CD4-positive, alpha-beta T cell (primary cell): ENCODE measurements at regions not wholly inside any gene's neighbourhood (a gene's known extent, or its start where the extent isn't known, plus 50 kb on each side); places are given as distances from the start of the nearest gene placed in this dataset.

Experiments
- ATAC-seq: fragments of 200-7000 bp; cut with Tn5 transposase; one replicate; pipeline ENCODE4 v1.10.0; 2022; ENCODE audit warnings: mild to moderate bottlenecking; ENCODE audit not compliant: poor library complexity
- CTCF ChIA-PET: fragments of 350-600 bp; sonication (Branson Sonifier 250); formaldehyde crosslinking; loops from one replicate; lab custom pipeline; 2021; ENCODE audit warnings: antibody characterized with exemption, inconsistent platforms; lab: Charles Lee
- POLR2A ChIA-PET: fragments of 350-600 bp; sonication (Branson Sonifier 250); formaldehyde crosslinking; loops from one replicate; lab custom pipeline; 2021; ENCODE audit warnings: antibody characterized with exemption, inconsistent platforms; lab: Charles Lee
- DNase-seq, 14 experiments: peaks; one replicate each; pipeline ENCODE4 v3.0.0-alpha.2; 2013 to 2020; ENCODE audit warnings: mixed read lengths in 2 of 14
- H3K27ac ChIP-seq, 2 donors: one replicate each; pipeline versions ENCODE4 v1.5.1 to v1.7.0; 2013; ENCODE audit warnings: low read length in 2 of 2, low read depth in 1 of 2, mild to moderate bottlenecking in 1 of 2
- H3K27me3 ChIP-seq, 2 experiments: 1 replicate in 1 of 2; 2 replicates in 1 of 2; pipeline versions ENCODE4 v1.6.1 to v1.7.0; 2013; ENCODE audit warnings: low read length in 2 of 2, control low read depth in 1 of 2, mild to moderate bottlenecking in 1 of 2, moderate library complexity in 1 of 2; ENCODE audit not compliant: insufficient read depth in 2 of 2, control insufficient read depth in 1 of 2
- H3K36me3 ChIP-seq: one replicate; pipeline ENCODE4 v1.6.1; 2013; ENCODE audit warnings: low read length, control low read depth; ENCODE audit not compliant: insufficient read depth
- H3K4me1 ChIP-seq: one replicate; pipeline ENCODE4 v1.6.1; 2013; ENCODE audit warnings: low read length, control low read depth; ENCODE audit not compliant: insufficient read depth
- H3K4me3 ChIP-seq: one replicate; pipeline ENCODE4 v1.5.1; 2013; ENCODE audit warnings: mild to moderate bottlenecking, low read length, moderate library complexity
- H3K9me3 ChIP-seq, 2 experiments: 1 replicate in 1 of 2; 2 replicates in 1 of 2; pipeline versions ENCODE4 v1.6.1 to v1.7.0; 2013; ENCODE audit warnings: low read length in 2 of 2, mild to moderate bottlenecking in 2 of 2, control low read depth in 1 of 2, moderate library complexity in 1 of 2; ENCODE audit not compliant: control insufficient read depth in 1 of 2, insufficient read depth in 1 of 2
- H3K27ac Mint-ChIP-seq: one replicate; pipeline ENCODE4 v1.8.0; 2020; ENCODE audit warnings: mixed read lengths
- H3K27me3 Mint-ChIP-seq: one replicate; pipeline ENCODE4 v1.8.0; 2021; ENCODE audit warnings: mixed read lengths
- H3K36me3 Mint-ChIP-seq: one replicate; pipeline ENCODE4 v1.8.0; 2021; ENCODE audit warnings: low read depth, mixed read lengths
- H3K4me1 Mint-ChIP-seq: one replicate; pipeline ENCODE4 v1.8.0; 2021; ENCODE audit warnings: low read depth, mixed read lengths
- H3K4me3 Mint-ChIP-seq: one replicate; pipeline ENCODE4 v1.8.0; 2020; ENCODE audit warnings: mild to moderate bottlenecking, mixed read lengths
- H3K9me3 Mint-ChIP-seq: one replicate; pipeline ENCODE4 v1.8.0; 2020; ENCODE audit warnings: mixed read lengths
- intact Hi-C, 2 experiments: fragments of 100-400 bp; cut with DNase I in 1 of 2; cut with micrococcal nuclease in 1 of 2; formaldehyde crosslinking; loops; one replicate each; pipeline versions ENCODE4 v1.15.1 to v1.9.0; 2023 to 2025; cut with DNase I, micrococcal nuclease
- TF ChIP-seq, protein P1 (sequence below): fragments of 200-600 bp; IDR thresholded peaks from one replicate; pipeline ENCODE4 v1.8.0; 2022; ENCODE audit warnings: antibody characterized with exemption, mild to moderate bottlenecking

DNA sequence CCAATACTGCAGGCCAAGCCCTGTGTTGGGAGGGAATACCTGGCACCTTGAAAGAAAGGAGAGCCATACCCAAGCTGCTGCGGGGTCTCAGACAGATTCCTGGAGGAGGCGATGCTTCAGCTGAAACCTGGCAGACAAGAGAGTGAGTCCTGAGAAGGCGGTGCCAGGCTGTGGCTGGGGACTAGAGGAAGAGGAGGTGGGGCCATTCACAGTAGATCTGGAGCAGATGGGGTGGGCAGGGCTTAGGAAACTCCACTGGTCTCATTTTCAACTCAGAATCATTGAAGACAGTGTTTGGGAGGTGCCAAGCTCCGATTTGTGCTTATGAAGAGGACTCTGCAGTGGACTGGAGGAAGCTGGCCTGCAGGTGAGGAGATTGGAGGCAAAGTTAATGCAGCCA lies 236.3 kb upstream of the MKI67 start:
- H3K4me3 ChIP-seq = no peak overlapping the region

DNA sequence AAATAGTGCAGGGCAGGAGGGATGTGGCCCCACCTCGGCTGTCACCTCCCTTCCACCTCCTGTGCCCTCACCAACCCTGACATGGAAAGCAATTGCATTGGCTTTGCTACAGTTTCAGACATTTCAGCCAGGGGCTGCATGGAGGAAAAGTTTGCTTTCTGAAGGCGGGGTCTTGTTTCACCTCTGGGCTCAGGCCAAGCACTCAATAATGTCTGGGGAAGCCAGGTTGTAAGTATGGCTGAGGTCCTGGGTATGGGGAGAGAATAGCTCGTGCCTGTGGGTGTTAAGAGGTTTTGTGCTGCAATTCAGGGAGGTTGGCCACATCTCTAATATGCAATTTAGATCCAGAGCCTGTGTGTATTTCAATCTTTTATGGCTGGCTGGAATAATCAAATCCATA lies 238.4 kb upstream of the MKI67 start:
- H3K4me1 ChIP-seq = no peaks in the 10 kb centered on the region
- no peak overlapping the region for H3K27ac Mint-ChIP-seq
- peaks cover 4% of the 10 kb centered on the region for H3K27me3 Mint-ChIP-seq
- TF ChIP-seq, protein P1, sequence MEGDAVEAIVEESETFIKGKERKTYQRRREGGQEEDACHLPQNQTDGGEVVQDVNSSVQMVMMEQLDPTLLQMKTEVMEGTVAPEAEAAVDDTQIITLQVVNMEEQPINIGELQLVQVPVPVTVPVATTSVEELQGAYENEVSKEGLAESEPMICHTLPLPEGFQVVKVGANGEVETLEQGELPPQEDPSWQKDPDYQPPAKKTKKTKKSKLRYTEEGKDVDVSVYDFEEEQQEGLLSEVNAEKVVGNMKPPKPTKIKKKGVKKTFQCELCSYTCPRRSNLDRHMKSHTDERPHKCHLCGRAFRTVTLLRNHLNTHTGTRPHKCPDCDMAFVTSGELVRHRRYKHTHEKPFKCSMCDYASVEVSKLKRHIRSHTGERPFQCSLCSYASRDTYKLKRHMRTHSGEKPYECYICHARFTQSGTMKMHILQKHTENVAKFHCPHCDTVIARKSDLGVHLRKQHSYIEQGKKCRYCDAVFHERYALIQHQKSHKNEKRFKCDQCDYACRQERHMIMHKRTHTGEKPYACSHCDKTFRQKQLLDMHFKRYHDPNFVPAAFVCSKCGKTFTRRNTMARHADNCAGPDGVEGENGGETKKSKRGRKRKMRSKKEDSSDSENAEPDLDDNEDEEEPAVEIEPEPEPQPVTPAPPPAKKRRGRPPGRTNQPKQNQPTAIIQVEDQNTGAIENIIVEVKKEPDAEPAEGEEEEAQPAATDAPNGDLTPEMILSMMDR = no peak
- ATAC-seq (no peak), DNase-seq (no peak)
- H3K4me3 Mint-ChIP-seq = no peak overlapping the region
- H3K27me3 ChIP-seq = no peaks in the 10 kb centered on the region
- peaks cover 0 to 9% of the 10 kb centered on the region in 2 experiments for H3K9me3 ChIP-seq
- ChIA-PET CTCF (no interaction called here), POLR2A (no interaction called here)
- H3K9me3 Mint-ChIP-seq = no peaks in the 10 kb centered on the region
- intact Hi-C loops = no loop called here
- H3K4me3 ChIP-seq = no peak overlapping the region
- no peaks in the 10 kb centered on the region for H3K36me3 ChIP-seq
- no peak overlapping the region for H3K27ac ChIP-seq
- H3K36me3 Mint-ChIP-seq = no peaks in the 10 kb centered on the region
- no peaks in the 10 kb centered on the region for H3K4me1 Mint-ChIP-seq

More for the DNA sequence above, 236.3 kb upstream of the MKI67 start:
- Histone ChIP-seq H3K4me1 (no peaks in the 10 kb centered on the region), H3K27me3 (no peaks in the 10 kb centered on the region), H3K36me3 (no peaks in the 10 kb centered on the region), H3K9me3 (peaks cover 0 to 9% of the 10 kb centered on the region in 2 experiments), H3K27ac (no peak overlapping the region)
- ChIA-PET CTCF (no interaction called here), POLR2A (no interaction called here)
- DNase-seq (no peak), ATAC-seq (no peak)
- intact Hi-C loops = no loop called here
- H3K27me3 Mint-ChIP-seq = peaks cover 4% of the 10 kb centered on the region
- no peak overlapping the region for H3K4me3 Mint-ChIP-seq
- no peaks in the 10 kb centered on the region for H3K4me1 Mint-ChIP-seq
- TF ChIP-seq, protein P1 = no peak
- H3K27ac Mint-ChIP-seq = no peak overlapping the region
- no peaks in the 10 kb centered on the region for H3K9me3 Mint-ChIP-seq
- H3K36me3 Mint-ChIP-seq = no peaks in the 10 kb centered on the region

DNA sequence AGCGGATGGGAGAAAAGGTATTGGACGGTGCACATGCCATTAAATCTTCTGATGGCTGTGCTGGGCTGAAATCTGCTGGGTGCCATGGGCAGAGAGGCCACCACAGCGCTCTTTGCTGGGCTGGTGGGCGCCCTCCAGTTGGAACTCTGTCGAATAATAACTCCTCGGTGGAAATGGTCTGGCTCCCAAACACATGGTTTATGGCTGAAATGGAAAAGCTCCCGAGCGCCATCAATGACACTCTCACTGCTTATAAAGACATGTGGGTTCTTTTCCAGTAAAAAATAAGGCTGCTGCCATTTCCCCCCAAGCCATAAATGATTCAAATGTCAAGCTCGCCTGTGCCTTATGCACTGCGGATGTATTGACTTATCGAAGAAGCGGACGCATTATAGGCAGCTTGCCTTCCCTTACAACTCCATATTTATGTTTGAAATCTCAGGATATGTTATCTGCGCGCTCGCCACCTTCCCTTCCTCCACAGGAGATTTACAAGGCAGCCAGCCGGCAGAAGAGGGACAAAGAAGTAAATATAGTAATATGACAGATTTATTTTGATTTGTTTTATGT lies 239.0 kb upstream of the MKI67 start:
- DNase-seq (no peak), ATAC-seq (no peak)
- CTCF ChIA-PET = no interaction called here
- Histone ChIP-seq H3K9me3 (peaks cover 0 to 9% of the 10 kb centered on the region in 2 experiments), H3K36me3 (no peaks in the 10 kb centered on the region), H3K27ac (no peak overlapping the region), H3K4me3 (no peak overlapping the region), H3K4me1 (no peaks in the 10 kb centered on the region), H3K27me3 (no peaks in the 10 kb centered on the region)
- intact Hi-C loops = no loop called here
- POLR2A ChIA-PET = no interaction called here
- H3K4me3 Mint-ChIP-seq = no peak overlapping the region
- H3K4me1 Mint-ChIP-seq = no peaks in the 10 kb centered on the region
- no peaks in the 10 kb centered on the region for H3K36me3 Mint-ChIP-seq
- TF ChIP-seq, protein P1 = no peak
- no peaks in the 10 kb centered on the region for H3K9me3 Mint-ChIP-seq
- H3K27ac Mint-ChIP-seq = no peak overlapping the region
- H3K27me3 Mint-ChIP-seq = peaks cover 4% of the 10 kb centered on the region
